Epidermal melanocyte (primary cell): ENCODE measurements at regions not wholly inside any gene's neighbourhood (a gene's known extent, or its start where the extent isn't known, plus 50 kb on each side); places are given as distances from the start of the nearest gene placed in this dataset.
"Not testable (repeated sequence)": the region's sequence is repeated elsewhere in the genome, so short reads cannot be mapped to it uniquely, and the experiment has no call there.

Experiments
- DNase-seq: peaks from one replicate; pipeline ENCODE4 v3.0.0; 2011; ENCODE audit warnings: low spot score; ENCODE audit not compliant: insufficient read length

DNA sequence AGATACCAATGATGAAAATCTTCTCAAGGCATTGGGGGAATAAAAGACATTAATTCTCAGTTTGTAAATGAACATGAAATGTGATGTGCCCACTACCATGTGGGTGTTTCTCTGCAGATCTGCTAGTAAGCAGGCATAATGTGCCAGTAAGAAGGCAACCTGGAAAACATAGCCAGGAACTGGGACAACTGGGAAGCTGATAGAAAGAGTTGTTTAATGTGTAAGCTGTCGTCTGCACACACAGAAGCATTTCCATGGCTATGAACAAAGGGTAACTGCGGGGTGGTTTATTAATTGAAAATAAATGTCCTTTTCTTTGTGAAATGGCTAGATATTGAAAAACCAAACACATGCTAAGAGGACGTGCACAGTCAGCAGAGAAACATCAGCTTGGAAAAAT lies 52.0 kb downstream of the ZC3H11B start:
- no peak for DNase-seq

DNA sequence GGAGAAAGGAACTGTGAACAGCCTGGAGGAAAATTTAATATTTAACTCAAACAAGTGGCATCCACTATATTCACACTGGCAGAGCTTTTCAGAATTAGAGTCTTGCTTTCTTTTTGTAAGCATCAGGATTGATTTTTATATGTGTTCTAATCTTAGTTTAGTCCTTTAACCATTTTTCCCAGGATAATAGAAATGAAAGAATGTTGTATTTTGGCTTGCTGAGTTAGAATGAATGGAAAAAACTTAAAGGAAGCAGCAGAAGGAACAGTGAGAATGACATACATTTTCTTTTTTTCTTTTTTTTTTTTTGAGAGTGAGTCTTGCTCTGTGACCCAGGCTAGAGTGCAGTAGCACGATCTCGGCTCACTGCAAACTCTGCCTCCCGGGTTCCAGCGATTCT lies 53.0 kb downstream of the ZC3H11B start:
- no peak for DNase-seq

DNA sequence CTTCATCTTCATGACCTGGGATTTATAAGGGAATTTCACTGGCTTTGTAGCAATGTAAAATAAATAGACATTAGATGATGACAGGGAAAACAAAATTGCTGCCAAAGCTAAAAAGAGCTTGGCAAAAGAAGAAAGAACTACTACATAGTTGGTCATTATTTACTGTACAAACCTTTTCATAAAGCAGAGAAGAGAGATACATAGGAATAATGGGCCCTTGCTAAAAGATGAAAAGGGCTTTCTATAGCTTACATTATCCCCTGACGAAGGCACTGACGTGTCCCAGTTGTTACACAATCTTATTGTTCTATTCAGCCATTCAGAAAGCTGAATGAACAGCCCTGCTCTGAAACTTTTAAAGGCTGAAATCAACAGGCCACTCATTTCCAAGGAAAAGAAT lies 57.1 kb downstream of the ZC3H11B start:
- no peak for DNase-seq

DNA sequence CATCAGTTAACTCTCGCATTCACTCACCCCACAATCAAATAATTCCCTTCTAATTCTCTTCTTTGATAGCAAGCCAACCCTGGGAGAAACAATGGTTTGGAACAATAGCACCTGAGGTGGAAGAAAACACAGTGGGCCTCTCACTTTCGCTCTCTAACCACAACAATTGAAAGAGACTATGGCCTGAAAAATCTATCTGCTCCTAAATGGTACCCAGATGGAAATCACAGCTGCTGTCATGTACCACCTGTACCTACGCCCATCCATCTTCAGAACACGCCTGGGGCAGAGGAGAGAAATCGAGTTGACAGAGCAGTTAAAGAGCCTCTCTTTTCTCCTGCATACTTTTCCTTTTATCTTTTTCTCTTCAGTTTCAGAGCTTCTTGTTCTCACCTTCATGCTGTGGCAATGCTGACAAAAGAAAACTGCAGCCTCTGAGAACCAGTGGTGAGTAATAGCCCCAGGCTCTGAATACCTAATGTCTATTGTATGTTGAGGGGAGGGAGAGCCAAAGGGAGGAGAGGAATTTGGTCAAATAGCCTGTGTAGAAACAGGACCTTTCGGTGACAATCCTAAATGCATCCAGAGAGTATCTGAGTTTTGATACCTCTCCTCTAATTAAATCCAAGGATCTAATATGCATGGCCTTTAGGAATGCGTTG lies 57.7 kb downstream of the ZC3H11B start:
- DNase-seq, result no peak

DNA sequence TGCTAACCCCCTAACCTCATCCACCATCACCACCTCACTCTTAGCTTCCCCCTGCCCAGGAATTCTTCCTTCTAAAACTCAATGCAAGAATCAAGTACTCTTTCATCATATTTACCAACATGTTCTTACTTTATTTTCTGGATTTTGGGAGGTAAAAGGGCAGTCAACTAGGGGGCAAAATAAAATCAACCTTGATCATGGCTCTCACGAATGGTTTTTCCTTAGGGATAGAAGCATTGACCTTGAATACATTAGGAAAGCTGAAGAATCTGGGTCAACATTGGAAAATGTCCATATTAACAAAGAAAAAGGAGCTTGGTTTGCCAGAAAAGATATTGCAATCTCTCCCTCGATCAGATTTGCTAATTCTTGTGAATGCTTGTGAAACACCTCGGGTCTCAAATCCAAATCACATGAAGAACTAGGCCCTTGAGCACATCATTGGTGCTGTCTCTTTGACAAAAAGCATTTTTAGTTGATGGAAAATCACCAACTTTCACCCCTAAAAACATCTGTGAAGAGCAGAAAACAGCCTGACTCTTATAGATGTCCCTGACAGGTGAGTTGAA lies 58.9 kb downstream of the ZC3H11B start:
- DNase-seq, result no peak

DNA sequence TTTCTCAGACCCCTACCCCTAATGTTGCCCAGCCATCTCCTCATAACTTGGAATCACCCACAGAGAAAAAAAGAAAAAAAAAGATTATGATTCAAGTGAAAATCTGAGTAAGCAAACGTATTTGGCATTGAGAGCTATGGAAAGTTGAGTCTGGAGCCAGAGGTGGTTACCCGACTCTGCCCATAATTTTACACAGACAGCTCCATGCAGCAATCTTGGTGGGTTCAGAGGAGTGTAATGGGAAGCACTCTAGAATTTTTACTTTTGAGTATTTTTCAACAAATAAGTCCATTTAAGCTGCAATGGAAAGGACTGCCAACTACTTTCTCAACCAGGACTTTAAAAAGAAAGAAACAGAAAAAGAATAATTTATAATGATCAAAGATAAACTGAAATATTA lies 62.7 kb downstream of the ZC3H11B start:
- DNase-seq, result no peak

DNA sequence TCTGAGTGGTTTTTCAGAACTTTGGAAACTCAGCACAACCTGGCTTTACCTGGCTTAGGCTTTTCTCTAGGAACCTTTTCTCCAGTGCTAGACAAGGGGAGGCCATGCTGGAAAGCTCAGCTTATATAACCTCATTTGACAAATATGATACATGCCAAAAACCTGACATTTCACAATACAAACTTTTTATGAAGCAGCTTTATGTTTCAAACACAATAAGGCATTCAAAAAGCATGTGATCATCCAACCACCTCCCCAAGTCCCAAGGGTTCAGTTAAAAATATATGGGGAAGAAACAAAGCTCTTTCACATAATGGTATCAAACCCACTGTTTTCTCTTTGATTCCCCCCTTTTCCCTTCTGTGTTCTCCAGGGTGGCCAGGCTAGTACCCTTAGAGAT lies 63.7 kb downstream of the ZC3H11B start:
- no peak for DNase-seq

DNA sequence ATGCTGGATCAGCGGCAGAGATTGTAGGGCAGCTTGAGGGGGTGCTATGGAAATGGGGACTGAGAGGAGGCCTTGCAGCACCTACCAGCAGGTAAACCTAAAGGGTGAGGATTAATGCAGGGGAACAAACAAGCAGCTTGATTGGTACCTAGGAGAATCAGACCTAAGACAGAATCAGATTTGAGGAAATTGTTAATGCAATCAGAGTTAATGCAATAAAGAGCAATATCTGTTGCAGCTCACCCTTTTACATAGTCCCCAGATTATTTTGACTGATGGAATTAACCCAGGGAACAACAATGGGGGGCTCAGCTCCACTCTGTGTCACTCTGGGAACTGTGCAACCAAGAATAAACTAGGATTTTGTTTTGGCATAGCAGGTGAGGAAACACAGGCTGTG lies 64.5 kb downstream of the ZC3H11B start:
- no peak for DNase-seq

DNA sequence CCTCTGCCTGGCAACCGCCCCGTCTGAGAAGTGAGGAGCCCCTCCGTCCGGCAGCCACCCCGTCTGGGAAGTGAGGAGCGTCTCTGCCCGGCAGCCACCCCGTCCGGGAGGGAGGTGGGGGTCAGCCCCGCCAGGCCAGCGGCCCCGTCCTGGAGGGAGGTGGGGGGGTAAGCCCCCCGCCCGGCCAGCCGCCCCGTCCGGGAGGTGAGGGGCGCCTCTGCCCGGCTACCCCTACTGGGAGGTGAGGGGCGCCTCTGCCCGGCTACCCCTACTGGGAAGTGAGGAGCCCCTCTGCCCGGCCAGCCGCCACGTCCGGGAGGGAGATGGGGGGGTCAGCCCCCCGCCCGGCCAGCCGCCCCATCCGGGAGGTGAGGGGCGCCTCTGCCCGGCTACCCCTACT lies 67.1 kb downstream of the ZC3H11B start:
- DNase-seq, result not testable (repeated sequence)

DNA sequence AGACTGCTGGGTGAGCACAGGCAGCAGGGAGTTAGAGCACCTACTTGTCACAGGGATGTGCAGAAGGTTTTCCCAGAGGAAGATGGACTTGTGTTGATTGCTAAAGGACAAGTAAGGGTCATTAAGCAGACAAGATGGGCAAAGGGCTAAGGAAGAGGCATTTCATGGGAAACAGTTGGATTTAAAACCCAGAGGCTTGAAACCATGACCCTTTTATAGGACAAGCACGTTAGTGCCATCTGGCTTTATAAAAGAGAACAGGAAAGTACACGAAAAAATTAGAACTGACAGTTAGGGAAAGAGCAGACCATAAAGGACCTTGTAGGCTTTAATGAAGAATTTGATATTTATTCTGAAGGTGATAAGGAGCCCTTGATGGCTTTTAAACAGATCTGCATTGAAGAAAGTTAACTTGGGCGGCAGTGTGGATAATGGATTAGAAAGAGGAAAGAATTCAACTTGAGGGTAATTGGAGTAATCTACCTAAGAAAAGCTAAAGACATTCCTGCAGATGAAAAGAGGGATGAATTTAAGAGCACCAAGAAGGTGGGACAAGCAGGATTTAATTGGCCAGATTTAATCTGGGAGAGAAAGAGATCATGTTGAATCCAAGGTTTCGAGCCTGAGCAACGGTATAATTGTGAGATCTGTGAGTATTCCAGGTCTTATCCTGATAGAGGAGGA lies 68.6 kb downstream of the ZC3H11B start:
- DNase-seq, result no peak

DNA sequence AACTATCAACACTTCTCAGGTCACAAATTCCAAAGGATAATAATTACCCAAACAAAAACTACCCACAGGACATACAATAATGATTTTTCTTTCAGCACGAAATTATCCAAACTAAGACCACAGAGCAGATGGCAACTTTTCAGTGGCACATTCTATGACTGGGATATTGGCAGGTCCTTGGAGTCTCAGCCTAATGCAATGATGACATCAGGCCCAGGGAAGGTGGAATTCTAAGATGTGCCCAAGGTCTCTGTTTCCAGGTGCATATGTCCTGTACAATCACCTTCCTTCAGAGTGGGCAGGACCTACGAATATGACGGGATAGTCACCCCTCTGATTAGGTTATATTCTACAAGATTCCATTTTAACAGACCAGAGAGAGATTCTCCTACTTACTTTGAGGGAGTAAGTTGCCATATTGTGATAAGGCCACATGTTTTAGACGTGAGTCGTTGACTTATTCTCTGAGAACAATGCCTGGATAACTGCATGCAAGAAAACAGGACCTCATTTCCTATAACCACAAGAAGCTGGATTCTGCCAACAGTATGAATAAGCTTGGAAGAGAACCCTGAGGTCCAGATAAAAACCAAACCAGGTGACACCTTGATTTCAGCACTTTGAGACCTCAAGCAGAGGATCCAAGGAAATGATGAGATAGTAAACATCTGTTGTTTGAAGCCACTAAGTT lies 69.9 kb downstream of the ZC3H11B start:
- DNase-seq, result no peak

DNA sequence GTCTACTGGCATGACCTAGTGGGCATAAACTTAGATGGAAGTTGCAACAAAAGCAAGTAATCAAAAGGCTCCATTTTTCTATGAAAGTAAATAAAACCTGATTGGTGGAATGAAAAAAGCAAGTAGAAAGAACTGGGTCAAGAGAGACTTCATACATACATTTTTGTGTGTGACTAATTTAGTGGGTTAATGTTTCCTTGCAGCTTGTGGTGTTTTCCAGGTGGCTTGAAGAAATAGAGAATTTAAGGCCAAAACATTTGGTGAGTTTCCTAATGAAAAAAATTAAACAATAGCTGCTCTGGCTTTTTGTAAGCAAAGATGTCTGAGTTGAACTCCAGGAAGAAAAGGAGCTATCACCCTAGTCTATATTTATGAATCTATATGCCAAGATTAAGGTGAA lies 71.0 kb downstream of the ZC3H11B start:
- DNase-seq, result no peak

DNA sequence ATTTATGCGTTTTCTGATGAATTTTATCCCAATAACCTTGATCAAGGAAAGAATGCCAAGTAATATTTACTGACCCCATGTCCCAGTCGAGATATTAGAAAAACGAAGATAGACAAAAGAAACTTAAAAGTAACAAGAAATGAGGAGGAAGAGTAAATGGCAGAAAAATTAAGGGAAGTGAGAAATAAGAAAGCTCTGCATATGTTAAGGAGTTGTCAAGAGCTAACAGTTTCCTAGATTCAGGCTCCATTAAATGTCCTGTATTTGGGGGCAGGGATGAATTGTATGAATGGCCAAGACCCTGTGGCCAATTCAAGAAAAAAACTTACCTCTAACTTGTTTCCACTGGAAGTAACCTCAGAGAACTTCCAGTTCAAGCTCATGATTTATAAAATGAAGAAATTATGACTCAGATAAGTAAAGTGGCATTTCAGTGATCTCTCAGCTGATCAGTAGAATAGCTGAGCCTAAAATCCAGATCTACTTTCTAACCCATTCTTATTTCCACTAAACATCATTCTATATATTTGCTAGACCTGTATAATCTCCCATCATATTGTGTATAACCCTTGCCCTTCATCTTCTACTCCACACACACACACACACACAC lies 73.2 kb downstream of the ZC3H11B start:
- no peak for DNase-seq

DNA sequence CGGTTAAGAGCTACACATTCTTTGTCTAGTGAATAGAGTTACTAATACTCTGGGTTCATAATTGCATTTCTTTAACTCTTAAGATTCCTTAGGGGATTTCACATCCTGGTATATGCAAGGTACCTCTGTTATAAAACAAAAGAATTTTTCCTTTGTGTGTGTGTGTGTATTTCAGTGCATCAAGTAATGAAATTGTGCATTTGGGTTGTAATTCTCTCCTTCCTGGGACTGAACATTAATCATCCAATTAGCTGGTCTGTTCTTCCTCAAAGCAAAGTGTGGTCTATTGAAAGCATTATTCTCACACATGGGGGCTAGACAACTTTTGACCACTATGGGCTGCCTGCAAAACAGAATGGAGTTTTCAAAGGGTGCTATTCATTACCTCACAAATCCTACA lies 74.0 kb downstream of the ZC3H11B start:
- no peak for DNase-seq

DNA sequence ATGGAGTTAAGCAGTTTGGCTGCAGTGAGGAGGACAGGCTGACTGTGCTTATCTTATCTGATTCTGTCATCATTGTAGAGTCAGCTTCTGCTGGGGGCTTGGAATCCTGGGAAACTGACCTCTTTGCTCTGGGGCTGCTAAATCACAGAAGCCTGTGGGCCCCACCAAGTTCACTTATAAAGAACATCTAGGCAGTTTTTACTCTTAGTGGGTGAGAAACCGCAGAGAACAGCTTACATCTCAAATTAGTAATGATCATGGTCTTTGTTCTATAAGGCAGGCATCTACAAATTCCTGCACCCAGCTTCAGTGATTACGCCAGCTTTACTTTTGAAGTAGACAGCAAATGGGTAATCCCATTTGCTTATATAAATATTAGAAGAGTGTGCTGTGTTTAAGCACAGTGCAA lies 75.7 kb downstream of the ZC3H11B start:
- DNase-seq, result no peak

DNA sequence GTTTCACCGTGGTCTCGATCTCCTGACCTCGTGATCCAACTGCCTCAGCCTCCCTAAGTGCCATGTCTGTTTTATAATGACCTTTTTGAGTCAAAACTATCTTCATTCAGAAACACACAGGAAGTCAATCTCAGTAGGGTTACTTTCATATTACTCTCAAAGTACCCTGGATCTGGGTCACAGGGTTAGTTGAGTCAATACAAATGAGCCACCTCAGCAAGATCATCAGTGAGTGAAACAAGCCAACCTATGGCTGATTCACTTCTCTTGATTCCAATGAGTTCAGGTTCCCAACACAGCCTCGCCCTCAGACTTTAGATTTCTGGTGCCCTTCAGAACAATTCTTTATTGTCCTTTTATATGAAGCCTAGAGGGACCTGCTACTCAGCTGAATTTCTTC lies 76.9 kb downstream of the ZC3H11B start:
- no peak for DNase-seq

DNA sequence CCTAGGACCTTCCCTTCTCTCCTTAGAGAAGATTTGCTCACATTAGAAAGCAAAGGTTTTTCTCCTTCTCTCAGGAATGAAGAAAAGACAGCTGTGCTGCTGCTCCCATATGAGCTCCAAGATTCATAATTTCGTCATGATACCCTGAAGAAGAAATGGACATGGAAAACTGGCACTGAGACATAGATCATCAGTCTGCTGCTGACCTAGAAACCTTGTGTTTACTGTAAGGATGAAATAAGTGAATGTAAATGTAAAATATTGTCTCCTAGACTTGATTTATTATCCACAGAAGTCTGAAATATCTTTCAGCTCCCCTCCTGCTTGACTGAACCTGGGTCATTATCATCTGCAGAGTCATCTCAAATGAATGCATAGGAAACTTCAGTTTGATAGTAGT lies 77.9 kb downstream of the ZC3H11B start:
- no peak for DNase-seq

DNA sequence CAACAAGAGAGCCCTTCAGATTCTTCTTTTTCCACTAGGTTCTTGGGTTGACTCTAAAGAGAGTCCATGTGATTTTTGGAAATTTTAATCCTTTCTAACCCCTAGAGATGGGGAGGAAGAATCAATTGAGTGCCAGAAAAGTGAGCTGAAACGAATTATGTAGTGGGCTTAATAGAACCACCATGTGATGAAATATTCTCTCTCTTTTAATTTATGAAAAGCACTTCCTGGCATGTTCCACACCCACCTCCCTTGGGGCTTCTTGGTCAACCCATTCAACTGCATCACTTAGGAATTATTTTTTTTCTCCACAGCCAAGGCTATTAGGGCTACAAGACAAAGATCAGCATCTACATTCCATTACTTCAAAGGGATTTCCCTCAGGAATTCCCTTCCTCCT lies 79.6 kb downstream of the ZC3H11B start:
- no peak for DNase-seq

DNA sequence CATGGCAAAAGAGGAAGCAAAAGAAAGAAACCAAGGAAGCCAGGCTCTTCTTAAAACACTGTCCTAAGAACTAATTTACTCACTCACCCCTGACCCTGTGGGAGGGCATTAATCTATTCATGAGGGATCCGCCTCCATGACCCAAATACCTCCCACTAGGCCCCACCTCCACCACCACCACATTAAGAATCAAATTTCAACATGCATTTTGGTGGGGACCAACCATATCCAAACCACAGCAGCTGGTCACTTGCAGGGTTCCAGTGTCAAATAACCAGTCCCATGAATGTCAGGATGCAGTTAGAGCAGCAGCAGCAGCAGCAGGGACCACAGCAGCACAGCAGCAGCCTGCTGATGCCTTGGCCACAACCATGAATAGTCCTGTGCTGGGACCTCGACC lies 83.8 kb downstream of the ZC3H11B start:
- DNase-seq, result no peak

DNA sequence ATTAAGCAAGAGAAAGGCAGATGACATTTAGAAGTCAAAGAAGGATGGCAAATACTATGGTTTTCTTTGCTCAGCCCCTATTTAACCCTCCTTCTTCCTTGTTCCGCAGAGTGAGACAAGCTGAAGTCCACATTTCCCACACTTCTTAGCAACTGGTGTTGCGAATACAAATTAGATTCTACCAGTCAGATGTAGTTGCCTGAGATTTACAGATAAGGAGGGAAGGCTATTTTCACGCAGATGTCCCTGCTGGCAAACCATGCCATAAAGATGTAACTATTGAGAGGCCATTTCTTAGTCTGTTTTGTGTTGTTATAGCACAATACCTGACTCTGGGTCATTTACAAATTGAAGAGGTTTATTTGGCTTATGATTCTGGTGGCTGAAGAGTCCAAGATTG lies 84.3 kb downstream of the ZC3H11B start:
- no peak for DNase-seq

DNA sequence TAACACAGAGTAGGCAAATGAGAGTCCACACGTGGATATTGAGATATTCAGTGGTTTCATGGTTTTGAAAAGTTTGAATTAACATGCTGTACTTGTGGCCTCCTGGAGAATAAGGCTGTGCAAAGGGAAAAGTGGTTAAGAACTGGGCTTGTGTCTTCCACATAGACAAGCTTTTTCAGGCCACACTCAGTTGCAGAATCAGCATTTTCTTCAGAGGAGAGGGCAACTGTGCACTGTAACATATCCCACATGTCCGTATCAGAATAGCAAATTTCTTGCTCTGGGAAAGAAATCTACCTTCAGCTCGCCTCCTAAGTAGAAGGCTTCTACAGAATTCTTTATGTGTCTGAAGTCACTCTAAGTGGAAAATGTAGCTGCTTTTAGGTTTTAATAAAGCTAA lies 84.9 kb downstream of the ZC3H11B start:
- DNase-seq, result no peak

DNA sequence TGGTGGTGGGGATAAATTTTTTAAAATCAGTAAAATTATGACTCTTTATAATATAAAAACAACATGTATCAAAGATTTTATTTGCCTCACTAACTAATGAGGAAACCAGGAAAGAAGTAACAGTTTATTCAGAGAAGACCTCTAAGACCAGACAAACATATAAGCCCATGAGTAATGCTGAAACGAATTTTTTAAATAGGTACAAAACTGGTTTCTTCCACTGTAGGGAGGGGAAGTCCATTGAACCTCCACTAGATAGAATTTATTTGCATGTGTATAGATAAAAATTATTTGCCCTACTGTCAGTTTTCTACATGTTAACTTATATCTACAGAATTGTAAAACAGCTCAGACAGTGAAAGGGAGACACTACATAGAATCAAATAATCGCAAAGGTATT lies 86.8 kb downstream of the ZC3H11B start:
- DNase-seq, result no peak
